ENCODE measurements at regions not wholly inside any gene's neighbourhood (a gene's known extent, or its start where the extent isn't known, plus 50 kb on each side); places are given as distances from the start of the nearest gene placed in this dataset.

GRCh38 chr5:25905646-25906045, 1132.7 kb downstream of the CDH9 start:
- TF ChIP-seq CTCF (IDR thresholded peaks at IDR 0.05 in 2 of 3, conservative IDR thresholded peaks at IDR 0.05 in 1 of 3; ENCODE audit: control insufficient read depth in 2 of 3, extremely low read depth in 1 of 3, insufficient read depth in 1 of 3, low read depth in 3 of 3, low read length in 3 of 3) (no peak), SMARCA5 (IDR thresholded peaks at IDR 0.05) (no peak), POLR2A (IDR thresholded peaks at IDR 0.05; ENCODE audit: low read depth, low read length) (no peak), STAT3 (IDR thresholded peaks at IDR 0.05; ENCODE audit: low read depth, low read length) (no peak), ZBTB33 (IDR thresholded peaks at IDR 0.05) (no peak), YBX1 (IDR thresholded peaks at IDR 0.05) (no peak), HCFC1 (IDR thresholded peaks at IDR 0.05; ENCODE audit: low read length) (no peak), SREBF2 (IDR thresholded peaks at IDR 0.05; ENCODE audit: low read length) (no peak), CHD2 (IDR thresholded peaks at IDR 0.05; ENCODE audit: borderline replicate concordance, low read depth, low read length) (no peak)
